ENCODE measurements at regions not wholly inside any gene's neighbourhood (a gene's known extent, or its start where the extent isn't known, plus 50 kb on each side); places are given as distances from the start of the nearest gene placed in this dataset.
"Not testable (repeated sequence)": the region's sequence is repeated elsewhere in the genome, so short reads cannot be mapped to it uniquely, and the experiment has no call there.

DNA sequence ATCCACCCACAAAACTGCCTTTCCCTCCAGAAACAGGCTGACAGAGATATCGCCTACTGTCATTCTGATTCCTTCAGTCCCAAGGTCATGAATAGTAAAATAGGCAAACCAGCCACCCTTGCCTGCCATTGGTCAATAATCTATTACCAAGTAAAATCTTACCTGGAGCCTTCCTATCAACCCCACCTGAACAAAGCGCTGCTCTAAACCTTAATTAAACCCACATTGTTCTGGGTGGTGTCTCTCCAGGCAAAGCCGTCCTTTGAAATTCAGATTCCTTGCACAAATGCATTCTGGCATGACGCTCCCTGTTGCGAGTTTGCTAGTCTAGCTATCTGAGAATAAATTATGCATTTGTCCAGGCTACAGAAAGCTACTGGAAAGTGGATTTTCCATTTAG lies 291.6 kb upstream of the ECI2 start:
- Histone ChIP-seq H3K36me3 (ENCODE audit: insufficient read depth) (no peaks in the 10 kb centered on the region), H3K4me3 (IDR thresholded peaks at IDR 0.05; ENCODE audit: insufficient read depth, low read depth, low read length) (no peak overlapping the region), H4K20me1 (ENCODE audit: insufficient read depth) (no peaks in the 10 kb centered on the region; the same call in 1 of the 2 replicates), H3K79me2 (ENCODE audit: insufficient read depth, low read depth) (no peaks in the 10 kb centered on the region), H3K27ac (no peak overlapping the region), H3K9ac (no peak overlapping the region), H3K4me1 (ENCODE audit: low read depth, poor library complexity, severe bottlenecking) (no peaks in the 10 kb centered on the region), H3K27me3 (ENCODE audit: insufficient read depth, low read depth) (no peaks in the 10 kb centered on the region), H2AFZ (ENCODE audit: low read depth) (no peak overlapping the region), H3K4me2 (no peak overlapping the region)
- TF ChIP-seq, protein P1, sequence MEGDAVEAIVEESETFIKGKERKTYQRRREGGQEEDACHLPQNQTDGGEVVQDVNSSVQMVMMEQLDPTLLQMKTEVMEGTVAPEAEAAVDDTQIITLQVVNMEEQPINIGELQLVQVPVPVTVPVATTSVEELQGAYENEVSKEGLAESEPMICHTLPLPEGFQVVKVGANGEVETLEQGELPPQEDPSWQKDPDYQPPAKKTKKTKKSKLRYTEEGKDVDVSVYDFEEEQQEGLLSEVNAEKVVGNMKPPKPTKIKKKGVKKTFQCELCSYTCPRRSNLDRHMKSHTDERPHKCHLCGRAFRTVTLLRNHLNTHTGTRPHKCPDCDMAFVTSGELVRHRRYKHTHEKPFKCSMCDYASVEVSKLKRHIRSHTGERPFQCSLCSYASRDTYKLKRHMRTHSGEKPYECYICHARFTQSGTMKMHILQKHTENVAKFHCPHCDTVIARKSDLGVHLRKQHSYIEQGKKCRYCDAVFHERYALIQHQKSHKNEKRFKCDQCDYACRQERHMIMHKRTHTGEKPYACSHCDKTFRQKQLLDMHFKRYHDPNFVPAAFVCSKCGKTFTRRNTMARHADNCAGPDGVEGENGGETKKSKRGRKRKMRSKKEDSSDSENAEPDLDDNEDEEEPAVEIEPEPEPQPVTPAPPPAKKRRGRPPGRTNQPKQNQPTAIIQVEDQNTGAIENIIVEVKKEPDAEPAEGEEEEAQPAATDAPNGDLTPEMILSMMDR (conservative IDR thresholded peaks at IDR 0.05; ENCODE audit: low read depth, low read length) = no peak

DNA sequence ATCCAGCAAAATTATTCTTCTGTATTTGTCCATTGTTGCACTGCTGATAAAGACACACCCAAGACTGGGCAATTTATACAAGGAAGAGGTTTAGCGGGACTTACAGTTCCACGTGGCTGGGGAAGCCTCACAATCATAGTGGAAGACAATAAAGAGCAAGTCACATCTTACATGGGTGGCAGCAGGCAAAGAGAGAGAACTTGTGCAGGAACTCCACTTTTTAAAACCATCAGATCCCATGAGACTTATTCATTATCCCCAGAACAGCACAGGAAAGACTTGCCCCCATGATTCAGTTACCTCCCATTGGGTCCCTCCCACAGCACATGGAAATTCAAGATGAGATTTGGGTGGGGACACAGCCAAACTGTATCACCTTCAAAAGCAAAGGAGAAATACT lies 286.5 kb upstream of the ECI2 start:
- H3K27me3 ChIP-seq (ENCODE audit: insufficient read depth, low read depth) = no peaks in the 10 kb centered on the region
- H3K4me2 ChIP-seq = no peak overlapping the region
- no peaks in the 10 kb centered on the region; the same call in 1 of the 2 replicates for H4K20me1 ChIP-seq (ENCODE audit: insufficient read depth)
- H3K4me3 ChIP-seq (IDR thresholded peaks at IDR 0.05; ENCODE audit: insufficient read depth, low read depth, low read length) = no peak overlapping the region
- H3K9ac ChIP-seq = no peak overlapping the region
- no peak overlapping the region for H2AFZ ChIP-seq (ENCODE audit: low read depth)
- no peaks in the 10 kb centered on the region for H3K79me2 ChIP-seq (ENCODE audit: insufficient read depth, low read depth)
- no peaks in the 10 kb centered on the region for H3K36me3 ChIP-seq (ENCODE audit: insufficient read depth)
- no peaks in the 10 kb centered on the region for H3K4me1 ChIP-seq (ENCODE audit: low read depth, poor library complexity, severe bottlenecking)
- TF ChIP-seq, protein P1 (conservative IDR thresholded peaks at IDR 0.05; ENCODE audit: low read depth, low read length) = no peak
- H3K27ac ChIP-seq = no peak overlapping the region

DNA sequence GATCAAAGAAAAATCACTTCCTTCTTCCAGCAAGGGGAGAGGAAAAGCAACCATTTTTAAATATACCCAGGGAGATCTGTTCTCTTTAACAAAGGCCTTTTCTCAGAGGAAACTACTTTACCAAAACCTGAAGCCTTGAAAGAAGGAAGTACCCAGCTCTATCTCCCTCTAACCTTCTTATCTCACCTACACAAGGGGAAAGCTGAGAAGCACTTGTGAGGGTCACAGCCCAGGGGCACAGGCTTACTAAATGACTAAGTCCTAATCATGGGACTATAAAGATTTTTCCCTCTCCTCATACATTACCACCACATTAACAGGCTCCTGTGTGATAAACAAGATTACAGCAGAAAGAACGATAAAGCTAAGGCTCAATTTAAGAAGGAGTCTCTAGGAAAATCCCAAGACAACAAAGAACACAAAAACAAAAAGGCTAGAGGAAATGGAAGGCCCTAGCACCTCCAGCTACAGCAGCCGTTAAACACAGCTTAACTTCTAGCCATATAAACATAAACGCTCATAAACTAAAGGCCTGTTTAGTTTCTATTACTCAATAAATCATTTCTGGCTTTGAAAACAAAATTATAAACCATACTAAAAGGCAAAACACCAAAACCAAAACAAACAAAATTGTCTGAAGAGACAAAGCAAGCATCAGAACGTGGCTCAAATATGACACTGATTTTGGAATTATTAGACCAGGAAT lies 284.9 kb upstream of the ECI2 start:
- H3K4me1 ChIP-seq (ENCODE audit: low read depth, poor library complexity, severe bottlenecking) = no peaks in the 10 kb centered on the region
- H3K27me3 ChIP-seq (ENCODE audit: insufficient read depth, low read depth) = no peaks in the 10 kb centered on the region
- no peak overlapping the region for H2AFZ ChIP-seq (ENCODE audit: low read depth)
- H4K20me1 ChIP-seq (ENCODE audit: insufficient read depth) = no peaks in the 10 kb centered on the region; the same call in 1 of the 2 replicates
- no peak overlapping the region for H3K9ac ChIP-seq
- no peak overlapping the region for H3K27ac ChIP-seq
- H3K79me2 ChIP-seq (ENCODE audit: insufficient read depth, low read depth) = no peaks in the 10 kb centered on the region
- no peaks in the 10 kb centered on the region for H3K36me3 ChIP-seq (ENCODE audit: insufficient read depth)
- TF ChIP-seq, protein P1 (conservative IDR thresholded peaks at IDR 0.05; ENCODE audit: low read depth, low read length) = no peak
- no peak overlapping the region for H3K4me2 ChIP-seq
- H3K4me3 ChIP-seq (IDR thresholded peaks at IDR 0.05; ENCODE audit: insufficient read depth, low read depth, low read length) = no peak overlapping the region

DNA sequence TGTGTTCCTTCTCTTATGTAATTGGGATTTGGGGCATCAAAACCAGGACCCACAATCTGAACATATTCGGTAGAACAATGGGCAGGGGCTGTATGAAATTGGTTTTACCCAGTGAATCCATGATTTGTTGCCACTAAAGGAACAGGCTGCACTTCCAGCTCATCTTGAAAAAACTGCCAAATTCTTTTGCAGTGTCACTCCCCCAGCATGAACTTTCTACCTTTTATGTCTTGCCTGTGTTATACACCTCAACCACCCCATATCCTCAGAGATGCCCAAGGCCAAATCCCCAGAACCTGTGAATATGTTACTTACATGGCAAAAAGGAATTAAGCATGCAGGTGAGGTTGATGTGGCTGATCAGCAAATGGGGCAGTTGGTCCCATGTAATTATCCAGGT lies 280.2 kb upstream of the ECI2 start:
- Histone ChIP-seq H3K4me1 (ENCODE audit: low read depth, poor library complexity, severe bottlenecking) (no peaks in the 10 kb centered on the region), H3K9ac (no peak overlapping the region), H3K79me2 (ENCODE audit: insufficient read depth, low read depth) (no peaks in the 10 kb centered on the region), H3K27ac (no peak overlapping the region), H2AFZ (ENCODE audit: low read depth) (no peak overlapping the region), H3K36me3 (ENCODE audit: insufficient read depth) (no peaks in the 10 kb centered on the region), H3K4me3 (IDR thresholded peaks at IDR 0.05; ENCODE audit: insufficient read depth, low read depth, low read length) (no peak overlapping the region), H4K20me1 (ENCODE audit: insufficient read depth) (no peaks in the 10 kb centered on the region), H3K27me3 (ENCODE audit: insufficient read depth, low read depth) (no peaks in the 10 kb centered on the region), H3K4me2 (no peak overlapping the region)
- TF ChIP-seq, protein P1 (conservative IDR thresholded peaks at IDR 0.05; ENCODE audit: low read depth, low read length) = no peak

DNA sequence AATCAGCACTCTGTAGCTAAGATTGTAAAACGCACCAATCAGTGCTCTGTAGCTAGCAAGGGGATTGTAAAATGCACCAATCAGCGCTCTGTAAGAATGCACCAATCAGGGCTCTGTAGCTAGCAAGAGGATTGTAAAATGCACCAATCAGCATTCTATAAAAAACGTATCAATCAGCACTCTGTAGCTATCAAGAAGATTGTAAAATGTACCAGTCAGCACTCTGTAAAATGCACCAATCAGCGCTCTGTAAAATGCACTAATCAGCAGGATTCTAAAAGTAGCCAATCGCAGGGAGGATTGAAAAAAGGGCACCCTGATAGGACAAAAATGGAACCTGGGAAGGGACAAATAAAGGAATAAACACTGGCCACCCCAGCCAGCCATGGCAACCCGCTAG lies 278.7 kb upstream of the ECI2 start:
- not testable (repeated sequence) for H3K27me3 ChIP-seq (ENCODE audit: insufficient read depth, low read depth); H3K27ac ChIP-seq; H2AFZ ChIP-seq (ENCODE audit: low read depth); H3K4me1 ChIP-seq (ENCODE audit: low read depth, poor library complexity, severe bottlenecking); H3K9ac ChIP-seq; H3K36me3 ChIP-seq (ENCODE audit: insufficient read depth); H4K20me1 ChIP-seq (ENCODE audit: insufficient read depth); H3K4me2 ChIP-seq; H3K79me2 ChIP-seq (ENCODE audit: insufficient read depth, low read depth); H3K4me3 ChIP-seq (IDR thresholded peaks at IDR 0.05; ENCODE audit: insufficient read depth, low read depth, low read length)

Data from KMS-11 (cell line).